Duodenal mucosa (tissue), 2 donors: ENCODE measurements at regions not wholly inside any gene's neighbourhood (a gene's known extent, or its start where the extent isn't known, plus 50 kb on each side); places are given as distances from the start of the nearest gene placed in this dataset.

ENCODE experiments used
- H3K27ac ChIP-seq: one replicate; pipeline ENCODE4 v1.7.0; 2013; ENCODE audit warnings: low read depth, low read length
- H3K27me3 ChIP-seq, 2 donors: one replicate each; pipeline ENCODE4 v1.7.0; 2013; ENCODE audit warnings: low read length in 2 of 2, control low read depth in 1 of 2; ENCODE audit not compliant: insufficient read depth in 2 of 2, control insufficient read depth in 1 of 2
- H3K36me3 ChIP-seq, 2 donors: one replicate each; pipeline ENCODE4 v1.7.0; 2013; ENCODE audit warnings: low read length in 2 of 2, control low read depth in 1 of 2; ENCODE audit not compliant: insufficient read depth in 2 of 2, control insufficient read depth in 1 of 2
- H3K4me1 ChIP-seq, 2 donors: one replicate each; pipeline ENCODE4 v1.7.0; 2013; ENCODE audit warnings: low read length in 2 of 2, control low read depth in 1 of 2; ENCODE audit not compliant: insufficient read depth in 2 of 2, control insufficient read depth in 1 of 2
- H3K4me3 ChIP-seq, 2 donors: one replicate each; pipeline ENCODE4 v1.7.0; 2013; ENCODE audit warnings: low read length in 2 of 2, low read depth in 1 of 2
- H3K9ac ChIP-seq, 2 donors: one replicate each; pipeline ENCODE4 v1.7.0; 2013; ENCODE audit warnings: low read length in 2 of 2, low read depth in 1 of 2
- H3K9me3 ChIP-seq, 2 donors: one replicate each; pipeline ENCODE4 v1.7.0; 2013; ENCODE audit warnings: low read length in 2 of 2, control low read depth in 1 of 2; ENCODE audit not compliant: control insufficient read depth in 1 of 2

GRCh38 chr9:91146391-91147019 lies 215.2 kb downstream of the AUH start:
- H3K27ac ChIP-seq, result no peak overlapping the region

GRCh38 chr9:91147079-91147708 lies 214.5 kb downstream of the AUH start:
- Histone ChIP-seq H3K27me3 (no peaks in the 10 kb centered on the region), H3K9me3 (no peaks in the 10 kb centered on the region), H3K27ac (no peak overlapping the region), H3K4me3 (no peak overlapping the region), H3K9ac (no peak overlapping the region), H3K4me1 (peaks cover 6 to 17% of the 10 kb centered on the region in 2 donors), H3K36me3 (no peaks in the 10 kb centered on the region)

More at GRCh38 chr9:91146391-91147019, 215.2 kb downstream of the AUH start:
- no peak overlapping the region for H3K4me3 ChIP-seq
- peaks cover 6 to 14% of the 10 kb centered on the region in 2 donors for H3K4me1 ChIP-seq
- H3K36me3 ChIP-seq, result no peaks in the 10 kb centered on the region
- no peak overlapping the region for H3K9ac ChIP-seq
- H3K27me3 ChIP-seq, result no peaks in the 10 kb centered on the region
- no peaks in the 10 kb centered on the region for H3K9me3 ChIP-seq

GRCh38 chr9:91148306-91148705 lies 213.4 kb downstream of the AUH start:
- Histone ChIP-seq H3K4me3 (no peak overlapping the region), H3K27me3 (no peaks in the 10 kb centered on the region), H3K4me1 (peaks cover 6 to 17% of the 10 kb centered on the region in 2 donors), H3K9ac (no peak overlapping the region), H3K36me3 (no peaks in the 10 kb centered on the region), H3K27ac (no peak overlapping the region), H3K9me3 (no peaks in the 10 kb centered on the region)

GRCh38 chr9:91150273-91150997 lies 211.3 kb downstream of the AUH start:
- no peak overlapping the region for H3K9ac ChIP-seq
- H3K36me3 ChIP-seq, result no peaks in the 10 kb centered on the region
- peaks cover 0 to 4% of the 10 kb centered on the region in 2 donors for H3K9me3 ChIP-seq
- H3K27ac ChIP-seq, result peak overlapping the region; percentile 37
- H3K4me3 ChIP-seq, result no peak overlapping the region
- no peaks in the 10 kb centered on the region for H3K27me3 ChIP-seq
- H3K4me1 ChIP-seq, result peaks cover 6 to 17% of the 10 kb centered on the region in 2 donors

- Histone ChIP-seq H3K36me3 (no peaks in the 10 kb centered on the region), H3K9ac (no peak overlapping the region), H3K4me1 (peaks cover 6 to 17% of the 10 kb centered on the region in 2 donors), H3K27ac (no peak overlapping the region), H3K9me3 (peaks cover 0 to 4% of the 10 kb centered on the region in 2 donors), H3K27me3 (no peaks in the 10 kb centered on the region), H3K4me3 (no peak overlapping the region)
Measured at GRCh38 chr9:91150998-91151717, 210.6 kb downstream of the AUH start.

GRCh38 chr9:91151718-91152095 lies 210.0 kb downstream of the AUH start:
- no peak overlapping the region for H3K9ac ChIP-seq
- H3K27ac ChIP-seq, result no peak overlapping the region
- H3K4me3 ChIP-seq, result no peak overlapping the region
- peaks cover 0 to 4% of the 10 kb centered on the region in 2 donors for H3K9me3 ChIP-seq
- H3K27me3 ChIP-seq, result no peaks in the 10 kb centered on the region
- H3K36me3 ChIP-seq, result no peaks in the 10 kb centered on the region
- peaks cover 6 to 17% of the 10 kb centered on the region in 2 donors for H3K4me1 ChIP-seq

GRCh38 chr9:91154686-91155085 lies 207.0 kb downstream of the AUH start:
- no peak overlapping the region for H3K27ac ChIP-seq
- H3K27me3 ChIP-seq, result no peaks in the 10 kb centered on the region
- no peak overlapping the region for H3K9ac ChIP-seq
- H3K36me3 ChIP-seq, result no peaks in the 10 kb centered on the region
- H3K9me3 ChIP-seq, result peaks cover 0 to 4% of the 10 kb centered on the region in 2 donors
- peaks cover 0 to 13% of the 10 kb centered on the region in 2 donors for H3K4me1 ChIP-seq
- H3K4me3 ChIP-seq, result no peak overlapping the region

- H3K9me3 ChIP-seq, result peaks cover 0 to 4% of the 10 kb centered on the region in 2 donors
- H3K4me3 ChIP-seq, result no peak overlapping the region
- no peaks in the 10 kb centered on the region for H3K27me3 ChIP-seq
- no peak overlapping the region for H3K9ac ChIP-seq
- H3K4me1 ChIP-seq, result peaks cover 0 to 11% of the 10 kb centered on the region in 2 donors
- H3K27ac ChIP-seq, result no peak overlapping the region
- no peaks in the 10 kb centered on the region for H3K36me3 ChIP-seq
Measured at GRCh38 chr9:91155181-91155580, 206.5 kb downstream of the AUH start.

GRCh38 chr9:91155746-91156376 lies 205.9 kb downstream of the AUH start:
- H3K4me1 ChIP-seq, result peaks cover 0 to 5% of the 10 kb centered on the region in 2 donors
- H3K9ac ChIP-seq, result no peak overlapping the region
- H3K27me3 ChIP-seq, result no peaks in the 10 kb centered on the region
- H3K9me3 ChIP-seq, result peaks cover 0 to 4% of the 10 kb centered on the region in 2 donors
- H3K4me3 ChIP-seq, result no peak overlapping the region
- no peaks in the 10 kb centered on the region for H3K36me3 ChIP-seq
- no peak overlapping the region for H3K27ac ChIP-seq
